ENCODE measurements at regions not wholly inside any gene's neighbourhood (a gene's known extent, or its start where the extent isn't known, plus 50 kb on each side); places are given as distances from the start of the nearest gene placed in this dataset.

GRCh38 chr17:70370816-70371215 is 201.5 kb downstream of the KCNJ2 start:
- DNase-seq (ENCODE audit: low read depth in 1 of 2, low spot score in 1 of 2), result no peak
- ATAC-seq, result no peak
- no peaks in the 10 kb centered on the region for H3K9me3 ChIP-seq
- no peak overlapping the region for H3K27ac ChIP-seq
- TF ChIP-seq TP53 (CRISPR knock-in tag; IDR thresholded peaks at IDR 0.05), result no peak
- no peak for TF ChIP-seq EP300 (IDR thresholded peaks at IDR 0.05)
- no peak for TF ChIP-seq RCOR1 (IDR thresholded peaks at IDR 0.05; ENCODE audit: low read depth, low read length)
- TF ChIP-seq FOSL2 (IDR thresholded peaks at IDR 0.05), result no peak
- no peak for TF ChIP-seq FOSL2 (CRISPR knock-in tag; IDR thresholded peaks at IDR 0.05)
- no peak for TF ChIP-seq PHF8 (IDR thresholded peaks at IDR 0.05; ENCODE audit: borderline replicate concordance, low read depth)
- TF ChIP-seq CEBPB (IDR thresholded peaks at IDR 0.05), result no peak
- no peak for TF ChIP-seq CTCF (IDR thresholded peaks at IDR 0.05)
- no peak for TF ChIP-seq ZC3H11A (IDR thresholded peaks at IDR 0.05)
- TF ChIP-seq ZSCAN20 (CRISPR knock-in tag; IDR thresholded peaks at IDR 0.05), result no peak
- no peak for TF ChIP-seq HEYL (CRISPR knock-in tag; IDR thresholded peaks at IDR 0.05)
- no peak for TF ChIP-seq NR3C1 (IDR thresholded peaks at IDR 0.05)
- FAIRE-seq, result no peak
- 47% methylated on average over 4 of the region's 4 CpGs for WGBS (ENCODE audit: missing lambda C conversion rate)
- no peak overlapping the region for H3K4me2 ChIP-seq
- no peak overlapping the region for H3K4me3 ChIP-seq
- POLR2A ChIA-PET, result no interaction called here
- CTCF ChIA-PET, result interaction anchor here (1.2 kb wide), 1 partner anchor 764 kb away, joined by 3 read pairs; no protein-coding TSS in a partner anchor
- no peaks in the 10 kb centered on the region for H3K4me1 ChIP-seq

- Histone ChIP-seq H3K4me3 (no peak overlapping the region), H3K4me2 (no peak overlapping the region), H3K4me1 (no peaks in the 10 kb centered on the region), H3K9me3 (no peaks in the 10 kb centered on the region), H3K27ac (no peak overlapping the region)
- FAIRE-seq (no peak), ATAC-seq (no peak), DNase-seq (ENCODE audit: low read depth in 1 of 2, low spot score in 1 of 2) (no peak)
- TF ChIP-seq BCL3 (IDR thresholded peaks at IDR 0.05) (no peak), HES2 (IDR thresholded peaks at IDR 0.05) (no peak), RCOR1 (IDR thresholded peaks at IDR 0.05; ENCODE audit: low read depth, low read length) (no peak), TFCP2L1 (CRISPR knock-in tag; IDR thresholded peaks at IDR 0.05) (no peak), E2F6 (IDR thresholded peaks at IDR 0.05; ENCODE audit: borderline replicate concordance, low read depth) (no peak), ZSCAN20 (CRISPR knock-in tag; IDR thresholded peaks at IDR 0.05) (no peak), TP53 (CRISPR knock-in tag; IDR thresholded peaks at IDR 0.05) (no peak), MAX (IDR thresholded peaks at IDR 0.05) (no peak)
- POLR2A ChIA-PET, result no interaction called here
- 0% methylated on average over 1 of the region's 1 CpG for WGBS (ENCODE audit: missing lambda C conversion rate)
- CTCF ChIA-PET, result no interaction called here
Measured at GRCh38 chr17:70373369-70373768, 204.0 kb downstream of the KCNJ2 start.

- no peaks in the 10 kb centered on the region for H3K4me1 ChIP-seq
- DNase-seq (ENCODE audit: low read depth in 1 of 2, low spot score in 1 of 2) (no peak), ATAC-seq (no peak), FAIRE-seq (no peak)
- TF ChIP-seq NR3C1 (IDR thresholded peaks at IDR 0.05) (no peak), KDM5A (IDR thresholded peaks at IDR 0.05) (no peak), RAD21 (conservative IDR thresholded peaks at IDR 0.05 in 1 of 2, IDR thresholded peaks at IDR 0.05 in 1 of 2) (no peak), PBX3 (IDR thresholded peaks at IDR 0.05) (no peak), CEBPB (IDR thresholded peaks at IDR 0.05) (no peak), SREBF2 (IDR thresholded peaks at IDR 0.05) (no peak), REST (IDR thresholded peaks at IDR 0.05) (no peak), MAX (IDR thresholded peaks at IDR 0.05) (no peak), CBX2 (IDR thresholded peaks at IDR 0.05; ENCODE audit: borderline replicate concordance, low read depth) (no peak), FOXS1 (CRISPR knock-in tag; IDR thresholded peaks at IDR 0.05) (no peak), KDM1A (IDR thresholded peaks at IDR 0.05; ENCODE audit: low read depth) (no peak), JUN (IDR thresholded peaks at IDR 0.05) (no peak)
- CTCF ChIA-PET, result interaction anchor here (0.6 kb wide), 1 partner anchor 106 kb away, joined by 3 read pairs; no protein-coding TSS in a partner anchor
- no peak overlapping the region for H3K4me3 ChIP-seq
- no peak overlapping the region for H3K27ac ChIP-seq
- POLR2A ChIA-PET, result no interaction called here
- H3K9me3 ChIP-seq, result no peaks in the 10 kb centered on the region
- 52% methylated on average over 7 of the region's 7 CpGs for WGBS (ENCODE audit: missing lambda C conversion rate)
- no peak overlapping the region for H3K4me2 ChIP-seq
Measured at GRCh38 chr17:70374496-70374895, 205.2 kb downstream of the KCNJ2 start.
